HG03139 (cell line): ENCODE measurements at regions not wholly inside any gene's neighbourhood (a gene's known extent, or its start where the extent isn't known, plus 50 kb on each side); places are given as distances from the start of the nearest gene placed in this dataset.
"Not testable (repeated sequence)": the region's sequence is repeated elsewhere in the genome, so short reads cannot be mapped to it uniquely, and the experiment has no call there.

Source experiments
- ATAC-seq: cut with Tn5 transposase; IDR thresholded peaks from one replicate; pipeline ENCODE4 v1.9.1; 2021; ENCODE audit not compliant: unreplicated experiment

GRCh38 chr3:139095803-139096466, 51.2 kb upstream of the PRR23C start:
- no peak for ATAC-seq

- no peak for ATAC-seq
Observed at GRCh38 chr3:139096670-139097069, 52.0 kb upstream of the PRR23C start.

DNA sequence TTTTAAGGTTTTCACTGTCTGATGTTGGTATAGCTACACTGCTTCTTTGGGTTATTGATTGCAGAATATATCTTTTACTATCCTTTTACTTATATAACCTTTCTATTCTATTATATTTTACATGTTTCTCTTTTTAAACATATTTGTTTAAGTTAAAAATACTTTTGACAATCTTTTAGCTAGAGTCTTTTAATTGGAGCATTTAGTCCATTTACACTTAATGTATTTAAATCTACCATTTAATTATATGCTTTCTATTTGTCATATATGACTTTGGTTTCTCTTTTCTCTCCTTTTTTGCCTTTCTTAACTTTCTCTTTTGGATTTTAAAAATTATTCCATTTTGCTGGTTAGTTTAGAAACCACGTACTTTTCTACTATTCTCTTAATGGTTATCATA, 53.7 kb upstream of the PRR23C start:
- ATAC-seq, result no peak

- no peak for ATAC-seq
Observed at GRCh38 chr3:139099968-139100817, 55.5 kb upstream of the PRR23C start.

GRCh38 chr3:139100821-139101220, 56.1 kb upstream of the PRR23C start:
- ATAC-seq, result no peak

DNA sequence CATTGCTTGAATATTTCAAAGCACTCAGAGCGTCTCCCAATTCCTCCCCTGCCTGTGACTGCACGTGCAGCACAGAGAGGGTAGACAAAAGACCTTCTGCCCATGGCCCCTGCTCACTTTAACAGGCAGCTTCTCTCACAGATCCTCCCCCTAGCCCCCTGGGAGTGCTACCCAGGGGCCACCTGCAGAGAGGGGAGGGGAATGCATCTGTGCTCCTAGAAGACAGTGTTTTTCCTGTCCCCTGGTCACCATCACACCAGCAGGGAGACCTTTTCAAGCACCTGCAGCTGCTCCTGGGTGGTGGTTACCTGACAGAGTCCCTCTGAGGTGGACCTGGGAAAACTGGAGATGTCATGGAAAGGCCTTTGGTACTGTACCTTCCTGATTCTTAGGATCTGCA, 56.7 kb upstream of the PRR23C start:
- ATAC-seq, result no peak

- no peak for ATAC-seq
Observed at GRCh38 chr3:139103484-139103883, 58.8 kb upstream of the PRR23C start.

DNA sequence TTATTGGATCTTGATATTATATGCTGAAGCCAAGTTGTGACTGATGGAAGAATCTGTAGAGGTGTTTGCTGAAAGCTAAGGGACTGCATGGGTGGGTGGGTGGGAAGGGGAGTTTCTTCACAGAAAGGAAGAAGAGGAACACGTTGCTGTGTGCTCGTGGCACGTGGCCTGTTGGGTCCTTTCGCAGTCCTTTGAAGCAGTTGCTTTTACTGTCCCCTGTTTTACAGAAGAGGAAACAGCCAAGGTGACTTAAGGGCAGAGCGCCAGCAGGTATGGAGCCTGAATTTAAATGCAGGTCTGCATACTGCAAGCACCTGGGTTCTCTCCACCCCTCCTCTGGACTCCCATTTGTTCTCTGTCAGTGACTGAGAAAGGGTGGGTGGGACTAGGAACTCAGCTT, 59.4 kb upstream of the PRR23C start:
- no peak for ATAC-seq

DNA sequence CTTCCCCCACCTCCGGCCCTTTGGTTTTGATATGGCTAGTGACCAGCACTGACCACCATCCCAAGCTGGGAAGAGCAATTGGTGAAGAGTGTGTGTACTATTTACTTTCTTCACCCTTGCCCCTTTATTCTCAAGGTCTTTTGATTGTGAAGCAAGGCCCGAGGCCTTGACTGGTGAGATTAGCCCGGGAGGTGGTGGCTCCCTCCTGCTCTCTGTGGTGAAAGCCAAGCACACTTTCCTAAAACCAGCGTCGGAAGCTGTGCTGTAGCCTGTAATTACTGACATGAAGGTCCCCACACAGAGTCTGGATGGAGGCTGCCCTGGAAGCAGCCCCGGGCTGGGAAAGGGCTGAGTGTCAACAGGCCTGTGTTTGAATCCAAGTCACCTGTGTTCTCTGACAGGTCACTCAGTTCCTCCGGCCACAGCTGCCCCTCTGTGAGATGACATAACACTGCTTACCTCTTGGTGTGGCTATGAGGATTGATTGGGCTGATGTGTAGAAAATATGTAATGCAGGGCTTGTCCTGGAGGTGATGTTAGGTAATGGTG, 60.5 kb upstream of the PRR23C start:
- no peak for ATAC-seq

DNA sequence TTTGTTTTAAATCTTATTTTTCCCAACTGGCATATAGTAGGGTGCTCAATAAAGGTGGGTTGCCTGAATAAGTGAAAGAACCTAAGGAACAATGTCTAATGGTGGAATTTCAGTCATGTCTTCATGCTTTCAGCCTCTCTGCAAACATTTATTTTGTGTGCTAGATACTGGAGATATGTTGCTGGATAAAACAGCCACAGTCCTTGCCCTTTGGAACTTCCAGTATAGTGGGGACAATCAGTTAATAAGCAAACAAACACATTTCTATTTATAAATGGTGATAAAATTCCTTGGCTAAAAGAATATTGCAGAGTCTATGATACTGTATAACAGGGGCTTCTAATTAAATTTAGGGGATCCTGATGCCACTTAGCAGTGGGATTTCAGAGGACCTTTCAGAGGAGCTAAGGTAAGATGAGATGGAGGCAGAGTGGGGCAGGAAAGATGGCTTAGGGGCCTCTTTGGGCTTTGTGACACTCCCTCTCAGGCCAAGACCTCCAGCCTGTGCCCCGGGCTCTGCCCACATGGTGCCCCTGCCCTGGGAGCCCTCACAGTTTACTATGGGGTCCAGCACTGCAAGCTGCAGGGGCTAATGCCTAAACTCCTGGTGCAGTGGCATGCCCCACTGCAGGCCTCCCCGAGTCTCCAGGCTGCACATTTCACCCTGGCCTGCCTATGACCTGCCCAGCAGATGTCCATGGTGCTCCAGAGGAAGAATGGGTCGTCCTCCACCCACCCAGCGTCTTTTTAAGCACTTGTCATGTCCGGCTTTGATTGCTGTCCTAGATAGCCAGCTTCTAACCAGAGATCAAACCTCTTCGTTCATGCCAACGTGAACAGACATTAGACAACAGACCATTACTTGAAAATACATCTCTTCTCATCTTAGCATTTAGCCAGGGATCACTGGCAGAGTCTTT, 61.6 kb upstream of the PRR23C start:
- no peak for ATAC-seq

DNA sequence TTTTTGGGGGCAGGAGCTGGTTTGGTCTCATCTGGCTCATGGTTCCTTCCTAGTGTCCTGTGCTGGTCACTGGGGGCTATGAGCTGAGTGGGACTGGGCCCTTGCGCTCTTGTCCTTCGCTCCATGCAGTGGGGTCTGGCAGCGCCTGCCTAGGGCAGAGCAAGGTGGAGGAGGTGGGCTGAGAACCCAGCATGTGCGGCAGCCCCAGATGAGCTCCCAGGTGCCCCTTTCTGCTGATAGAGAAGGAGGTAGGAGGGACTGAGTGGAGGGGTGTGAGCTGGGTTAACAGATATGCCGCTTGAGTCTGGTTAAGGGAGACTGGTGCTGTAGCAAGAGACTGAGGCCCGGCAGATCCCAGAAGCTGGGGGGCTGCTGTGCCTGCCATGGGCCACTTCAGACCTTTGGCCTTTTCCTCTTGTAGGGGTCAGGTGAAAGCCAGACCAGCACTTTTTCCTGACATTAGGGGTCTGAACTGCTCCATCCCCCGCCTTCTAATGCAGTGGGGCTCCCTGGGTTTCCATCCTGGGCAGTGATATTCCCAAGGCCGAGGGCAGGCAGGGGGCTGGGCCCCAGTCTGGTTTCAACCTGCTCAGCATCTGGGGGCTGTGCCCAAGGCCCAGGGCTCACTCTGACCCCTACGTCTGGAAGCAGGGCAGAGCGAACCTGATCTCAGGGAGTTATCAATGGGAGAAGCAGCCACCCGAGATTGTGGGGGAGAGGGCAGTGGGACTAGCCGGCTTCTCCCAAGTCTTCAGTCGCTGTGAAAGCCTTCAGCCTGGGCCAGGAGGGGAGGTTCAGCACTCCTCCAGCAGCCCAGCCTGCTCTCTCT, 62.9 kb upstream of the PRR23C start:
- ATAC-seq, result no peak

DNA sequence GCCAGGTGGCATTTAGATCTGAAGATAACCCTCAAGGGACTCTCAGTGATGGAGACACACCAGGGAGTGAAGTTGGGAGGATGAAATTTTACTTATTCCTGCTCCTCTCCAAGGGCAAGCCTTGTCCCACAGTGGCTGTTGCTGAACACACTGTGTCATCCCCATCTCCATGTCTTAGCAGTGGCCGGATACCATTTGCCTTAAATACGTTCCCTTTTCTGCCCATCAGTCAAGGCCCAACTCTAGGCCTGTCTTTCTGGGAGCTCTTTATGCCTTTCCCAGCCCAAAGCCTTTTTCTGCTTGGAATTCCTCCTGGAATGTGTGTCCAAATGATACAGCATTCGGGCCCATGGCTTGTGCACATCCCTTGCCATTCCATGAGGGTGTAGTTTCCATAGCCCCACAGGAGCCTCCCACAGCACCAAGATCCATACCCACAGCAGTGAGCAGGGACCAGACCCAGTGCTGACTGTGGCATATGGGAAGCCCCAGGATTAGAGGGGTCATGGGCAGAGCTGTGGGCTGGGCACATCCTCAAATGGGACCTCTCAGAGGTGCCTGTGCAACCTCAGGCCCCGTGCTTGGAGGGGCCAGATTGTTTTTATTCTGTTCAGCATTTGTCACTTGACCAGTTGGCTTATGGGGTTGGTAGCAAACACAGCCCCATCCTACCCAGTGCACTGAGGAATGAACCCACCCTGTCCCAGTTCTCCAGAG, 63.7 kb upstream of the PRR23C start:
- no peak for ATAC-seq

- ATAC-seq, result no peak
Observed at GRCh38 chr3:139109271-139109670, 64.6 kb upstream of the PRR23C start.

DNA sequence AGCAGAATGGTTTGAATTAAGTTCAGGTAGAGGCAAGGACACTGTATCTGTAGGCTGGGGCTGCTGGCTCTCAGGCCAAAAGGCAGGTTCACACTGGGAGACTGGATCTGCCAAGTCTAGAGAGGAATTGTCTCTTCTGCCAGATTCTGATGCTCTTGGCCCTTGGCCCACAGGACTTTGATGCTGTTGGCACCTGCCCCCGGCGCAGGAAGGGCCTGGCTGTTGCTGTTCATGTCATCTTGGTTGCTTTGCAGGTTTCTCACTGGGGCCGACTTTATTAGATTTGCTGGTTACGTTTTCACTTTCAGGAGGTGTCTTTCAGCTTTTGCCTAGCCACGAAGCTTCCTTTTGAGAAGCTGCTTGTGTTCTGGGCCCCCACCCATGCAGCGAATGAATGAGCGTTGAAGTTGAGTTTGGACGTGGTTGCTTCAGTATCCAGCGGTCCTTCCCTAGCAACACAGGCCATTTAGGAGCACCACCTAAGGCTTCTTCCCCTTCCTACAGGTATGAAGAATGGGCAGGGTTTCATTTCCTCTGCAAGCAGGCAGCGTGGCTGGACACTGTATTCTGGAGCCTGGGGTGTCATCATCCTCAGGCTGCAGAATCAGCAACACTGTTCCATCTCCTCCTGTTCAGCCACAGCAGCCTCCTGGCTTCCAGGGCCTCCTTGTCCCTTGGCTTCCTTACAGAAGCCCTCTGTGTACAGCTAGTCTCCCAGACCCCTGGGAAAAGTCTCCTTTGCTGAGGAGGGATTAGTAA, 65.6 kb upstream of the PRR23C start:
- ATAC-seq, result no peak

DNA sequence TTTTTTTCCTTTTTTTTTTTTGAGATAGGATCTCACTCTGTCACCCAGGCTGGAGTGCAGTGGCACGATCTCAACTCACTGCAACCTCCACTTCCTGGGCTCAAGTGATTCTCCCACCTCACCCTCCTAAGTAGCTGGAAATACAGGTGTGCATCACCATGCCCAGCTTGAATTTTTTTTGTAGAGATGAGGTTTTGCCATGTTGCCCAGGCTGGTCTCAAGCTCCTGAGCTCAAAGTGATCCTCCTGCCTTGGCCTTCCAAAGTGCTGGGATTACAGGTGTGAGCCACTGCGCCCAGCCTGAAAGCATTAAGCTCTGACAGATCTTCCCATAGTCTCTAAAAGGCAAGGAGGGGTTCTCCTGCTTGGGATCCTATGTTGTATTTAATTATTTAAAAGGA, 66.2 kb upstream of the PRR23C start:
- not testable (repeated sequence) for ATAC-seq

DNA sequence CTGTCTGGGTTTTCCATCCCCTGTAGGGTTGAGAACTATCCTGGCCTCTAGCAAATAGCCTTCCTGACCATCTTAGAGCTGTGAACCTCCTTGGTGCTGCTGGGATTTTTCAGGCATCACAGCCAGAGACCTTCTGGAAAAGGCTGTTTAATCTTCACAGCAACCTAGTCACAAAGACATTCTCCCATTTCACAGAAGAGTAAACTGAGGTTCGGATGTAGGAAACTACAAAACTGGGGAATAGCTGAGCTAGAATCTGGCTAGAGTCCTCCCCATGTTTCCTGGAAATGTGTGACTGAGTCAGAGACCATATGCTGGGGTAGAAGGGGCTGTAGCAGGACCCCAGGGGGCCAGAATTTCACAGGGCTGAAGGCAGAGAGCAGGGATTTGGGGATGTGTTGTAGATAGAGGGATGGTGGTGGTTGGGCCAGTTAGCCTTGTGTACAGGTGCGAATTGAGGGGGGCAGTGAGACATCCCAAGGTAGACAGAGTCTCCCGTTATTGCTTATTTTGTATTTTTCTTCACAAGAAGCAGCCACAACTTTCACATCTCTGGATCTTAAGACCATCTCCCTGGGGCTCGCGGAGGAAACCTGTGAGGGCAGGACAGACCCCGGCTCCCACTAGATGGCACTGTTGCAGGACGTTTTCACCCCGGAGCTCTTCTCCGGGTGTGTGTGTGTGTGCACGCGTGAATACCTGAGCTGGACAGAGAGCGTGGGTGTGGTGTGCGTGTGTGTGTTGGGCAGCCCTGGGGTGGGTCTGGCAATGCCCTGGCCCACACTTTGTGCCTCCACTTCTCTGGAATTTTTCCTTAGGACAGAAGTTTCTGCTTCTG, 66.9 kb upstream of the PRR23C start:
- ATAC-seq, result peak; percentile 50

DNA sequence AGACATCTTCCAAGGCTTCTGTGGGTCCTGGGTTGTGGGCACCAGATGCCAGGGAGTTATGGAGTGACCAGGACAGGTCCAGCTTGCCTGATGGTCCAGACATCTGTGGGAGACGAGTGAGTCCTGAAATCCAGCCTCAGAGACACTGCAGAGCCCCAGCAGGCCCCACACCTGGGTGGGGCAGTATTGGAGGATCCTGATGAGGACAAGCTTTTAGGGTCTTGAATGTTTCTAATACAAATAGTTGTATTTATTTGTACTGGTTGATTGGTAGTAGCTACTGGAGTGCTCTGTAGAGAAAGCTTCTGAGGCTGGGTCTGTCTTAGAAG, 67.5 kb upstream of the PRR23C start:
- no peak for ATAC-seq
